NCI-H82 treated with DMSO at 0.1 percent for 48 hours (cell line): ENCODE measurements at regions not wholly inside any gene's neighbourhood (a gene's known extent, or its start where the extent isn't known, plus 50 kb on each side); places are given as distances from the start of the nearest gene placed in this dataset.

ENCODE experiments used
- DNase-seq: peaks from one replicate; lab custom pipeline; 2025; ENCODE audit not compliant: unreplicated experiment; lab: John Stamatoyannopoulos, UW

GRCh38 chr5:167710444-167711073, 580.9 kb upstream of the WWC1 start:
- no peak for DNase-seq

- no peak for DNase-seq
Observed at GRCh38 chr5:167712986-167713585, 578.4 kb upstream of the WWC1 start.

GRCh38 chr5:167713896-167714295, 577.5 kb upstream of the WWC1 start:
- no peak for DNase-seq

- no peak for DNase-seq
Observed at GRCh38 chr5:167716126-167716775, 575.2 kb upstream of the WWC1 start.

GRCh38 chr5:167720259-167720658, 571.2 kb upstream of the WWC1 start:
- DNase-seq = no peak

GRCh38 chr5:167720676-167721260, 570.7 kb upstream of the WWC1 start:
- DNase-seq = no peak

GRCh38 chr5:167721926-167722440, 569.5 kb upstream of the WWC1 start:
- DNase-seq = no peak

- peak; percentile 48 for DNase-seq
Observed at GRCh38 chr5:167723254-167723871, 568.1 kb upstream of the WWC1 start.

GRCh38 chr5:167725264-167725663, 566.2 kb upstream of the WWC1 start:
- no peak for DNase-seq

- DNase-seq = peak; percentile 97
Observed at GRCh38 chr5:167725741-167726140, 565.7 kb upstream of the WWC1 start.

- no peak for DNase-seq
Observed at GRCh38 chr5:167726642-167727041, 564.8 kb upstream of the WWC1 start.

GRCh38 chr5:167730121-167730520, 561.3 kb upstream of the WWC1 start:
- DNase-seq = no peak

GRCh38 chr5:167730656-167731055, 560.8 kb upstream of the WWC1 start:
- no peak for DNase-seq

GRCh38 chr5:167731951-167732350, 559.5 kb upstream of the WWC1 start:
- no peak for DNase-seq

- DNase-seq = no peak
Observed at GRCh38 chr5:167732499-167732898, 558.9 kb upstream of the WWC1 start.

- DNase-seq = no peak
Observed at GRCh38 chr5:167736992-167737391, 554.5 kb upstream of the WWC1 start.

GRCh38 chr5:167743695-167744464, 547.6 kb upstream of the WWC1 start:
- DNase-seq = no peak

GRCh38 chr5:167745868-167746267, 545.6 kb upstream of the WWC1 start:
- no peak for DNase-seq

GRCh38 chr5:167750586-167750985, 540.9 kb upstream of the WWC1 start:
- no peak for DNase-seq

- no peak for DNase-seq
Observed at GRCh38 chr5:167752936-167753335, 538.5 kb upstream of the WWC1 start.
